Renal cortical epithelial cell (primary cell): ENCODE measurements at regions not wholly inside any gene's neighbourhood (a gene's known extent, or its start where the extent isn't known, plus 50 kb on each side); places are given as distances from the start of the nearest gene placed in this dataset.

Experiments used
- DNase-seq: peaks from one replicate; pipeline ENCODE4 v3.0.0-alpha.2; 2011; ENCODE audit warnings: low read depth

DNA sequence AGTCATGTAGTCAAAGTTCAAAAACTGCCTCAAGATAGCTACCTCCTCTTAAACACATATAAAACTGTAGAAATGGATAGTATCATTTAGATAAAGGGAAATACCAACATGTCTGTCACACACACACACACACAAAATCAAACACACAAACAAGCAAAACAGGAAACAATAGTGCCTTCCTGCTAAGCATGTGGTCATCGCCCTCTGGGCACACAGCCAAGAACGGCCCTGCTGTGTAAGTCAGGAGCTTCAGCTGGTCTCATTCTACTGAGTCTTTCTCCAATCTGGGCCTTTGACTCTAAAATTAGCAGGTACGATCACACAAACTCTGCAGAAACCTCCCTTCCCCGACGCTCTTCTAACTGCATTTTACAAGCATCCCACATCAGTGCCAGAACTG lies 272.2 kb upstream of the CHRNA7 start:
- peak; percentile 23 for DNase-seq

- no peak for DNase-seq
Observed at GRCh38 chr15:31768055-31768454, 262.3 kb upstream of the CHRNA7 start.

DNA sequence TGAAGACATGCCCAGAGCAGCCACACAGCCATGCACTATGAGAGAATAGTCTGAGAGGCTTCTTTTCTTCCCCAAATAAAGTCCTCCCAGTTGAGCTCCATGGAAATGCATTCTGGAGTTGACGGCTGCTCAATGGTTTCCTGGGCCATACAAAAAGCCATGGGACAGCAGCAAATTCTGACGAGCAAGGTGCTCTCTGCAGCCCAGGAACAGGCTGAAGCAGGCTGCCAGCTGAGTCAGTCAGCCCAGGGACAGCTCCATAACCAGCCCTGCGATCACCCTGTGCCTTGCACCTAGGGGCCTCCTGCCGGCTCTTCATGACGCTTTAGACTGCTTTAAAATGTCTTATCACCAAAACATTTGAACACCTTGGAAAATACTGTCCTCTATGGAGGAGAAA lies 256.3 kb upstream of the CHRNA7 start:
- DNase-seq = no peak

- DNase-seq = no peak
Observed at GRCh38 chr15:31776039-31776438, 254.3 kb upstream of the CHRNA7 start.

DNA sequence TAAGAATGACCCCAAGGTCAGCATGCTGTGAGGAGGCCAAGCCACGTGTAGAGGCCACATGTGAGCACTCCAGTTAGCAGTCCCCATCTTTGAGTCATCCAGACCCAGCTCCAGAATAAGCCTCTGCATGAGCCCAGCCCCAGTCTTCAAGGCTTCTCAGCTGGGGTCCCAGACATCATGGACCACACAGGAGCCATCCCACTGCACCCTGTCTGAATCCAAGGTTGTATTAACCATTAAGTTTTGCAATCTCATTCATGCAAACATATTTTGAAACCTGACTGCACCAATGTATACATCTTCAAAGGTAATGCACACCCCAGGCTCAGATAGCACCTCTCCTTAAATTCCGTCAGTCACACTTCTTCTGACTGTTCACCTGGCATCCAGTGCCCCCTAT lies 249.1 kb upstream of the CHRNA7 start:
- no peak for DNase-seq

GRCh38 chr15:31782016-31782783 lies 248.1 kb upstream of the CHRNA7 start:
- no peak for DNase-seq

- no peak for DNase-seq
Observed at GRCh38 chr15:31782951-31783350, 247.4 kb upstream of the CHRNA7 start.

- no peak for DNase-seq
Observed at GRCh38 chr15:31786360-31786759, 244.0 kb upstream of the CHRNA7 start.

GRCh38 chr15:31788104-31788503 lies 242.2 kb upstream of the CHRNA7 start:
- no peak for DNase-seq

- no peak for DNase-seq
Observed at GRCh38 chr15:31792611-31793199, 237.6 kb upstream of the CHRNA7 start.

GRCh38 chr15:31799319-31799714 lies 231.0 kb upstream of the CHRNA7 start:
- no peak for DNase-seq

GRCh38 chr15:31799715-31800321 lies 230.5 kb upstream of the CHRNA7 start:
- DNase-seq = no peak

- no peak for DNase-seq
Observed at GRCh38 chr15:31801152-31801551, 229.2 kb upstream of the CHRNA7 start.

GRCh38 chr15:31802761-31803160 lies 227.6 kb upstream of the CHRNA7 start:
- no peak for DNase-seq

DNA sequence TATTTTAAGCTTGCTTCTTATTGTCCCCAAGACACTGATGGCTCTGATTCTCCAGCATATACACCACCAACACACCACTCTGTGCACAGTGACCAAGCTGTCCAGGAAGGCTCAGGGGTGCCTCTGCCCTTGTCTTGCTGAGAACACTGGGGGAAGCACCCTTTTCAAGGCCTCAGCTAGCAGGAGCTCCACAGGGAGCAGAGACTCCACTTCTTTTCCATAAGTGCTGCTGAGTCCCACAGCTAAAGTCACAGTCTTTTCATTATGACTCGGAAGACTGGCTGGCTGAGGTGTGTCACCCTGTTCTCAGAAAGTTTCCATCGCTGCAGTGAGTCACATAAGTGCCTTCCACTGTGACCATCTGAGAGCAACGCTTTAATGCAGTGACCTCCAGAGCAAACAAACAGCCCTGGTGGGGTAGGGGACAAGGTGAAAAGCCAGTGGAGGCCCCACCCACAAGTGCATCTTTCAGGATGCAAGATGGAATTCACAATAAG lies 226.9 kb upstream of the CHRNA7 start:
- DNase-seq = no peak

DNA sequence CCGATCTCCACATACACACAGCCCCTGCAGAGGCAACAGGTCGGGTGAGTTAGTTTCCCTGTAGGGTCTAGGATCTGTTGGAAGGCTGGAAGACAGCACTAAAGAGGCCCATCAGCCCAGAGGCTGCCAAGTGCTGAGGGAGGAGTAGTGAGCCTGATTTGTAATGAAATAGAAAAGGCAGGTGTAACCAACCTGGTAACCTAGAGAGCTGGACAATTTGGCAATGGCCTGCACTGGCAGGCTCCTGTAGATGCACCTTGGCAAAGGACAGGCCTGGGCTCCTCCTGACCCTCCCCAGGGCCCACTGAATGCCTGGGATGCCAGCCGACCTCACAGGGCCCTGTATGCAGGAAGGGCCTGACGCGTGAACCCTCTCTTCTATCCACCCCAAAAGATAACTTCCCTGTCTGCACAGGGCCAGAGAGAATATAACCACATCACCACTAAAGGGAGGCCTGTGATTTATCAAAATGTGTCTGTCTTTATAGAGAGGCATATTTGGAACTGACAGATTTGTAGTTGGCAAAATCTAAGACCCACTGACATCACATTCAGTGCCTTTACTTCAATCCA lies 225.1 kb upstream of the CHRNA7 start:
- DNase-seq = no peak

DNA sequence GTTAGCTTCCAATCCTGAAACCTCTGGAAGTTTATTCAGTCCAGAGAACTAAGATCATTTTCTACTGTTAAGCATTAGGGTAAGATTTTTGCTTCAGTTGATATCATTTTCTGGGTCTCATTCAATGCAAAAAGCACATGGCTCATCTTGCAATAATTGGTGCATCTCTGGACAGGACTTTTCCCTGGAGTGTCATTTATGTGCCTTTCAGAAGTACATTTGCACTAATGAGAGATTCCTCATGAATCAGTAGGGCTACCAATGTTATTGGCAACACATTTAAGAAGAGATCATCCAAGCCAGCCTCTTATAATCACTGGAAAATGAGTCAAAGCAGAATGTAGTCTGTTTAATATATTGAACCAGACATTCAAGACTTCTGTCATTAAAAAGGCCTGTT lies 224.2 kb upstream of the CHRNA7 start:
- DNase-seq = no peak

- no peak for DNase-seq
Observed at GRCh38 chr15:31811641-31812040, 218.7 kb upstream of the CHRNA7 start.

GRCh38 chr15:31814082-31814481 lies 216.2 kb upstream of the CHRNA7 start:
- no peak for DNase-seq

GRCh38 chr15:31815411-31816155 lies 214.7 kb upstream of the CHRNA7 start:
- DNase-seq = no peak

- no peak for DNase-seq
Observed at GRCh38 chr15:31822463-31822862, 207.9 kb upstream of the CHRNA7 start.

DNA sequence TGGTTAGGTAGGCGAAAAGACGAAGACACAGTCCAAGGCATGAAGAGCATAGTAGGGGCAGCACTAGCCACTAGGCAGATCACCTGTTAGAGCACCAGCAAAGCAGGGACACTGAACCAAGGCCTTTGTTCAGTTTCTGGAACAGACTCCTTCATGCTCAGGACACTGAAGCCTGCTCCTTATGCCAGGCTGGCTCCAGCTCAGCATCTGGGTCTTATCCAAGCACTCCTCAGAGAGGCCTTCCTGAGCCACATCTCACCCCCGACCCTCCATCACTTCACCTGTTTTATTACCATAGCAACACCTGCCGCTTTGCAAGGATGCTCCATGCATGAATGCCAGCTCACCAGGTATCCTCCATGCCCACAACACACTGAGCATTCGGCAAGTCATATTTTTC lies 206.3 kb upstream of the CHRNA7 start:
- DNase-seq = no peak
